CD14-positive monocyte (primary cell): ENCODE measurements at regions not wholly inside any gene's neighbourhood (a gene's known extent, or its start where the extent isn't known, plus 50 kb on each side); places are given as distances from the start of the nearest gene placed in this dataset.

Experiments
- DNase-seq, 3 donors: peaks; one replicate each; pipeline ENCODE4 v3.0.0-alpha.2; 2011 to 2022
- H2AFZ ChIP-seq: 2 replicates; pipeline ENCODE4 v1.6.0; 2012; ENCODE audit warnings: mild to moderate bottlenecking, low read depth, low read length, inconsistent platforms; ENCODE audit not compliant: insufficient read depth, poor library complexity, severe bottlenecking
- H3K27ac ChIP-seq, 2 donors: 1 replicate in 1 of 2; 2 replicates in 1 of 2; pipeline ENCODE4 v1.5.1; 2012 to 2013; ENCODE audit warnings: low read length in 2 of 2, control low read depth in 1 of 2, inconsistent platforms in 1 of 2, low read depth in 1 of 2, mild to moderate bottlenecking in 1 of 2
- H3K27me3 ChIP-seq, 2 donors: one replicate each; pipeline versions ENCODE4 v1.6.0 to v1.6.1; 2011 to 2013; ENCODE audit warnings: low read length in 2 of 2; ENCODE audit not compliant: control insufficient read depth in 2 of 2, insufficient read depth in 2 of 2
- H3K36me3 ChIP-seq, 2 donors: replicated peaks in 1 of 2; 1 replicate in 1 of 2; 2 replicates in 1 of 2; pipeline versions ENCODE4 v1.5.1 to v1.6.1; 2012 to 2013; ENCODE audit warnings: low read length in 2 of 2, control low read depth in 1 of 2, inconsistent platforms in 1 of 2, mild to moderate bottlenecking in 1 of 2; ENCODE audit not compliant: insufficient read depth in 2 of 2, control insufficient read depth in 1 of 2
- H3K4me1 ChIP-seq, 2 donors: 1 replicate in 1 of 2; 2 replicates in 1 of 2; pipeline versions ENCODE4 v1.5.1 to v1.6.1; 2012 to 2013; ENCODE audit warnings: low read length in 2 of 2, control low read depth in 1 of 2, inconsistent platforms in 1 of 2, mild to moderate bottlenecking in 1 of 2, moderate library complexity in 1 of 2; ENCODE audit not compliant: insufficient read depth in 2 of 2, control insufficient read depth in 1 of 2
- H3K4me2 ChIP-seq: replicated peaks from 2 replicates; pipeline ENCODE3; 2012; ENCODE audit warnings: low read length, moderate library complexity, mild to moderate bottlenecking; ENCODE audit not compliant: poor library complexity, severe bottlenecking; ENCODE audit errors: extremely low read depth
- H3K4me3 ChIP-seq, 3 experiments: fragments of 200-600 bp in 1 of 3; sonication (generic) in 1 of 3; replicated peaks in 1 of 3; 1 replicate in 2 of 3; 2 replicates in 1 of 3; pipeline ENCODE4 v1.5.1; 2011 to 2013; ENCODE audit warnings: low read length in 3 of 3, mild to moderate bottlenecking in 3 of 3, control low read depth in 2 of 3, low read depth in 2 of 3, inconsistent platforms in 1 of 3, moderate library complexity in 1 of 3
- H3K79me2 ChIP-seq: 2 replicates; pipeline ENCODE4 v1.6.0; 2012; ENCODE audit warnings: mild to moderate bottlenecking, control low read depth, inconsistent platforms, low read length, moderate library complexity; ENCODE audit not compliant: insufficient read depth
- H3K9ac ChIP-seq: 2 replicates; pipeline ENCODE4 v1.6.0; 2017; ENCODE audit warnings: low read length, mild to moderate bottlenecking; ENCODE audit not compliant: insufficient read depth, poor library complexity, severe bottlenecking
- H3K9me3 ChIP-seq, 2 donors: replicated peaks in 1 of 2; 1 replicate in 1 of 2; 2 replicates in 1 of 2; pipeline versions ENCODE4 v1.5.1 to v1.6.1; 2012 to 2013; ENCODE audit warnings: low read length in 2 of 2, control low read depth in 1 of 2; ENCODE audit not compliant: control insufficient read depth in 1 of 2, insufficient read depth in 1 of 2
- H4K20me1 ChIP-seq: 2 replicates; pipeline ENCODE4 v1.6.0; 2012; ENCODE audit warnings: mild to moderate bottlenecking, low read length, control low read depth, moderate library complexity; ENCODE audit not compliant: insufficient read depth
- H3K27ac Mint-ChIP-seq, 7 donors: one replicate each; pipeline ENCODE4 v1.8.0; 2020; ENCODE audit warnings: mild to moderate bottlenecking in 7 of 7, mixed read lengths in 7 of 7, moderate library complexity in 6 of 7, inconsistent platforms in 2 of 7
- H3K27me3 Mint-ChIP-seq, 3 donors: one replicate each; pipeline ENCODE4 v1.8.0; 2021 to 2022; ENCODE audit warnings: low read depth in 3 of 3, mild to moderate bottlenecking in 3 of 3, mixed read lengths in 3 of 3, moderate library complexity in 3 of 3, inconsistent platforms in 1 of 3
- H3K36me3 Mint-ChIP-seq, 2 donors: one replicate each; pipeline ENCODE4 v1.8.0; 2020; ENCODE audit warnings: mixed read lengths in 2 of 2, inconsistent platforms in 1 of 2, mild to moderate bottlenecking in 1 of 2
- H3K4me1 Mint-ChIP-seq: one replicate; pipeline ENCODE4 v1.8.0; 2020; ENCODE audit warnings: mild to moderate bottlenecking, mixed read lengths
- H3K4me3 Mint-ChIP-seq, 2 donors: one replicate each; pipeline ENCODE4 v1.8.0; 2020; ENCODE audit warnings: mild to moderate bottlenecking in 2 of 2, mixed read lengths in 2 of 2, moderate library complexity in 1 of 2
- H3K9me3 Mint-ChIP-seq, 7 donors: one replicate each; pipeline ENCODE4 v1.8.0; 2020 to 2022; ENCODE audit warnings: mixed read lengths in 7 of 7, mild to moderate bottlenecking in 6 of 7, moderate library complexity in 6 of 7, inconsistent platforms in 2 of 7
- CTCF ChIP-seq: fragments of 200-600 bp; IDR thresholded peaks from one replicate; pipeline ENCODE4 v1.8.0; 2022; ENCODE audit warnings: antibody characterized with exemption, mild to moderate bottlenecking
- WGBS: methylation state at CpG from one replicate; pipeline ENCODE4 v1.1.5; 2013; ENCODE audit warnings: missing lambda C conversion rate; ENCODE audit not compliant: insufficient coverage; 5-methylcytosine and 5-hydroxymethylcytosine counted together
- intact Hi-C, 2 donors: fragments of 100-400 bp; cut with micrococcal nuclease; formaldehyde crosslinking; loops; one replicate each; pipeline versions ENCODE4 v1.15.0 to v1.15.1; 2023

- no peak overlapping the region for H3K27ac Mint-ChIP-seq
- H3K4me3 Mint-ChIP-seq: no peak overlapping the region
- Histone ChIP-seq H3K27ac (no peak overlapping the region), H4K20me1 (no peaks in the 10 kb centered on the region), H3K4me1 (no peaks in the 10 kb centered on the region), H3K9me3 (peaks cover 17 to 29% of the 10 kb centered on the region in 2 donors), H3K27me3 (no peaks in the 10 kb centered on the region), H3K79me2 (no peaks in the 10 kb centered on the region), H3K4me2 (no peak overlapping the region), H3K9ac (no peak overlapping the region), H3K36me3 (no peaks in the 10 kb centered on the region), H2AFZ (no peak overlapping the region), H3K4me3 (no peak overlapping the region)
- H3K36me3 Mint-ChIP-seq: no peaks in the 10 kb centered on the region
- H3K4me1 Mint-ChIP-seq: no peaks in the 10 kb centered on the region
- H3K27me3 Mint-ChIP-seq: peaks cover 0 to 3% (median 2%) of the 10 kb centered on the region in 3 donors
- intact Hi-C loops: no loop called here
- DNase-seq: no peak
- WGBS: 91% methylated on average over 4 of the region's 4 CpGs
- no peak for TF ChIP-seq CTCF
- peaks cover 3 to 27% (median 10%) of the 10 kb centered on the region in 7 donors for H3K9me3 Mint-ChIP-seq
Observed at GRCh38 chr5:2525351-2525750, 226.1 kb downstream of the IRX2 start.

- Mint-ChIP-seq H3K27ac (no peak overlapping the region), H3K4me1 (no peaks in the 10 kb centered on the region), H3K4me3 (no peak overlapping the region), H3K36me3 (no peaks in the 10 kb centered on the region), H3K27me3 (peaks cover 0 to 3% (median 2%) of the 10 kb centered on the region in 3 donors), H3K9me3 (peaks cover 3 to 24% (median 10%) of the 10 kb centered on the region in 7 donors)
- Histone ChIP-seq H3K4me1 (no peaks in the 10 kb centered on the region), H3K36me3 (no peaks in the 10 kb centered on the region), H3K4me2 (no peak overlapping the region), H3K9ac (no peak overlapping the region), H2AFZ (no peak overlapping the region), H3K27me3 (no peaks in the 10 kb centered on the region), H3K9me3 (peaks cover 17 to 26% of the 10 kb centered on the region in 2 donors), H3K4me3 (no peak overlapping the region), H3K79me2 (no peaks in the 10 kb centered on the region), H3K27ac (no peak overlapping the region), H4K20me1 (no peaks in the 10 kb centered on the region)
- TF ChIP-seq CTCF: no peak
- 89% methylated on average over 13 of the region's 13 CpGs for WGBS
- no peak for DNase-seq
- intact Hi-C loops: no loop called here
Observed at GRCh38 chr5:2524620-2525019, 226.9 kb downstream of the IRX2 start.
